ENCODE measurements at regions not wholly inside any gene's neighbourhood (a gene's known extent, or its start where the extent isn't known, plus 50 kb on each side); places are given as distances from the start of the nearest gene placed in this dataset.

DNA sequence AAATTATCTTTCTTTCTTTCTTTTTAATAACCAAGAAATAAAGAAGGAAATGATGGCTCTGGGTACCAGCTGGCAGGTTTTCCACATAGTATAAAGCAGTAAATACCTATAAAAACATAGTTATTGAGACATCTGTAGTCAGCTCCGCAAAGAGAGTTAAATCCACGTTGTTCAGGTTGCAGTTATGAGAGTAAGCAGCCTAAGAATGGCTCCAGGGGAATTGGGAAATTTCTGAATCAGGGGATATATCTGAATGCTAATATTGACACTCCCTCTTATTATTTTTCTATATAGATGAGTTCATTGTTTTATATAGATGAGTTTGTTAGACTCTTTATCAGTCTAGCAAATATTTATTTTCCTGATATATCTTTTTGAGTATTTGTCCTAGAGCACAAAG, 322.0 kb upstream of the LRRC4C start:
- no peaks in the 10 kb centered on the region for H3K36me3 ChIP-seq
- no peaks in the 10 kb centered on the region for H3K27me3 ChIP-seq
- no peak overlapping the region for H3K4me3 ChIP-seq
- no peak overlapping the region for H3K27ac ChIP-seq
- TF ChIP-seq POLR2A (IDR thresholded peaks at IDR 0.05) (no peak), CTCF (IDR thresholded peaks at IDR 0.05) (no peak)
- no peak for DNase-seq
- no peaks in the 10 kb centered on the region for H3K9me3 ChIP-seq
- H3K4me1 ChIP-seq, result peaks cover 0 to 16% (median 0%) of the 10 kb centered on the region in 4 donors

- no peaks in the 10 kb centered on the region for H3K9me3 ChIP-seq
- H3K36me3 ChIP-seq, result no peaks in the 10 kb centered on the region
- H3K27me3 ChIP-seq, result no peaks in the 10 kb centered on the region
- no peak overlapping the region for H3K4me3 ChIP-seq
- DNase-seq, result peak in 2 of 3 donors; percentile 43 to 74
- peak overlapping the region in 3 of 4 donors; percentile 39 to 83 (median 44) for H3K27ac ChIP-seq
- H3K4me1 ChIP-seq, result peaks cover 0 to 9% (median 0%) of the 10 kb centered on the region in 4 donors
- TF ChIP-seq POLR2A (IDR thresholded peaks at IDR 0.05) (no peak), CTCF (IDR thresholded peaks at IDR 0.05) (peak in 3 of 6 experiments; percentile 24 to 27 (median 26))
Measured at GRCh38 chr11:41784513-41785335, 325.3 kb upstream of the LRRC4C start.

DNA sequence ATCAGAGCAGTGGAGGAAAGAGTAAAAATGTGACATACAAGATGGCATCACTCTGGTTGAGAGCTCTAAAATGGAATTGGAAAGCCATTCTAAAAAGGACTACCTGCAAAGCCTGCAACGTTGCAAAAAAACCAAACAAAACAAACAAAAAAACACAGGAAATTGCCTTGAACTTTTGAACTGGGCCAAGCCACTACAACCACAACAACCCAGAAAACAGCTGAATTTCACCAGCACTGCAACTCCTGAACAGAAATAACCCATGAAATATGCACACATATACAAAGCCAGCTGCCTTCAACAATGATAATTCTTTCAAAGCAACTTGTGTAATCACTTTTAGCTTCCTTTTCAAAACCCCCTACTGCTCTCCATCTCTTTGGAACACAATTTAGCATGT, 326.6 kb upstream of the LRRC4C start:
- H3K4me3 ChIP-seq, result no peak overlapping the region
- H3K27ac ChIP-seq, result no peak overlapping the region
- no peaks in the 10 kb centered on the region for H3K9me3 ChIP-seq
- no peak for TF ChIP-seq POLR2A (IDR thresholded peaks at IDR 0.05)
- no peak for TF ChIP-seq CTCF (IDR thresholded peaks at IDR 0.05)
- no peaks in the 10 kb centered on the region for H3K36me3 ChIP-seq
- H3K27me3 ChIP-seq, result no peaks in the 10 kb centered on the region
- H3K4me1 ChIP-seq, result peaks cover 0 to 8% (median 0%) of the 10 kb centered on the region in 4 donors
- no peak for DNase-seq

DNA sequence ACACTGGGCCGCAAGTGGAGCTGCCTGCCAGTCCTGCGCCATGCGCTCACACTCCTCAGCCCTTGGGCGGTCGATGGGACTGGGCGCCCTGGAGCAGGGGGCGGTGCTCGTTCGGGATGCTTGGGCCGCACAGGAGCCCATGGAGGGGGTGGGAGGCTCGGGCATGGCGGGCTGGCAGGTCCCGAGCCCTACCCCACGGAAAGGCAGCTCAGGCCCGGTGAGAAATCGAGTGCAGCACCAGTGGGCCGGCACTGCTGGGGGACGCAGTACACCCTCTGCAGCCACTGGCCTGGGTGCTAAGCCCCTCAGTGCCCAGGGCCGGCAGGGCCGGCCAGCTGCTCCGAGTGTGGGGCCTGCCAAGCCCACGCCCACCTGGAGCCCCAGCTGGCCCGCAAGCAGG, 328.7 kb upstream of the LRRC4C start:
- DNase-seq, result no peak
- no peaks in the 10 kb centered on the region for H3K27me3 ChIP-seq
- H3K4me3 ChIP-seq, result no peak overlapping the region
- TF ChIP-seq POLR2A (IDR thresholded peaks at IDR 0.05) (no peak), CTCF (IDR thresholded peaks at IDR 0.05) (no peak)
- H3K27ac ChIP-seq, result no peak overlapping the region
- H3K9me3 ChIP-seq, result no peaks in the 10 kb centered on the region
- no peaks in the 10 kb centered on the region for H3K36me3 ChIP-seq
- H3K4me1 ChIP-seq, result peaks cover 0 to 8% (median 0%) of the 10 kb centered on the region in 4 donors

DNA sequence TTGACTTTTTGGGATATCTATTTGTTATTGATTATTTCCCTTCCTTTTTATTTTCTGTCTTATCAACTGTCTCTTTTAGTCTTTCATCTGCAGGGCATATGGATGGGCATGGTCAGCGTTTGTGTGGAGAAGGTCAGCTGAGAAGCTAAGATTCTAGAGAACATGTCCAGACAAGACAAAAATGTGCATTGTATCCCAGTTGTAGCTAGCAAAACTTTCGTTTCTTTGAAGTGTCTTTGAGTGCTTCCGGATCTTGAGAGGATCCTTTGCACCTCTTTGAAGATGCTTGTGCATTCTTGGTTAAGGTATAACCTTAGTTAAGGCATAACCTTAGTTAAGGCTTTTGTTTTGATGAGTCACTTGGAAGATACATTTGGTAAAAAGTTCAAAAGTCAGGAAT, 329.9 kb upstream of the LRRC4C start:
- no peak overlapping the region for H3K4me3 ChIP-seq
- no peaks in the 10 kb centered on the region for H3K36me3 ChIP-seq
- no peaks in the 10 kb centered on the region for H3K9me3 ChIP-seq
- no peak for TF ChIP-seq CTCF (IDR thresholded peaks at IDR 0.05)
- H3K27ac ChIP-seq, result no peak overlapping the region
- H3K4me1 ChIP-seq, result peaks cover 0 to 4% (median 0%) of the 10 kb centered on the region in 4 donors
- DNase-seq, result no peak
- H3K27me3 ChIP-seq, result no peaks in the 10 kb centered on the region

Data from Peyer's patch (tissue), 4 donors.